K562 (cell line): ENCODE measurements at regions not wholly inside any gene's neighbourhood (a gene's known extent, or its start where the extent isn't known, plus 50 kb on each side); places are given as distances from the start of the nearest gene placed in this dataset.

Experiments used
- ATAC-seq: fragments of 200-7000 bp; cut with Tn5 transposase; 3 replicates; pipeline ENCODE4 v1.9.1; 2020; ENCODE audit warnings: moderate library complexity
- BruUV-seq: library from RNA; stranded (reverse); fragments of 400-500 nt; replicated peaks from 2 replicates; lab custom pipeline; 2021; lab: Mats Ljungman, UMichigan
- CTCF ChIA-PET: fragments of 300-600 bp; formaldehyde crosslinking; extraction: SDS; loops from one replicate; lab custom pipeline; 2021; ENCODE audit warnings: low intra/inter-chr PET ratio; lab: Yijun Ruan, JAX
- POLR2A ChIA-PET: fragments of 300-600, 350-650 bp; sonication (Branson Sonifier 250); formaldehyde crosslinking; extraction: SDS; loops from one replicate; lab custom pipeline; 2021; ENCODE audit warnings: antibody characterized with exemption, inconsistent platforms; lab: Yijun Ruan, JAX
- DNase-seq, 4 experiments: peaks; one replicate each; pipeline versions ENCODE4 v3.0.0 to v3.0.0-alpha.2; 2011 to 2018; ENCODE audit warnings: low spot score in 3 of 4, mixed read lengths in 3 of 4; ENCODE audit errors: extremely low read depth in 1 of 4
- FAIRE-seq: peaks from 2 replicates; lab custom pipeline; 2011; peaks lifted over from hg19 to GRCh38; lab: Jason Lieb, UNC
- H2AFZ ChIP-seq: 2 replicates; pipeline ENCODE4 v1.6.0; 2011; ENCODE audit warnings: low read depth, low read length, control low read depth, inconsistent platforms
- H3K27ac ChIP-seq: fragments of 200-600 bp; 3 replicates; pipeline ENCODE4 v1.8.0; 2011; ENCODE audit warnings: low read depth, mild to moderate bottlenecking, control low read depth, inconsistent platforms, low read length, moderate library complexity, mixed read lengths; ENCODE audit errors: extremely low read depth
- H3K27me3 ChIP-seq, 2 experiments: fragments of 300-600 bp in 1 of 2; 2 replicates in 1 of 2; 3 replicates in 1 of 2; pipeline versions ENCODE4 v1.6.0 to v1.8.0; 2011; ENCODE audit warnings: inconsistent platforms in 2 of 2, low read length in 2 of 2, mild to moderate bottlenecking in 1 of 2, mixed read lengths in 1 of 2, moderate library complexity in 1 of 2; ENCODE audit not compliant: control insufficient read depth in 2 of 2, insufficient read depth in 2 of 2
- H3K36me3 ChIP-seq: fragments of 300-600 bp; 3 replicates; pipeline ENCODE4 v1.8.0; 2011; ENCODE audit warnings: mild to moderate bottlenecking, low read length, inconsistent platforms; ENCODE audit not compliant: control insufficient read depth, insufficient read depth
- H3K4me1 ChIP-seq, 2 experiments: fragments of 200-600 bp in 1 of 2; replicated peaks in 1 of 2; 2 replicates in 1 of 2; 3 replicates in 1 of 2; pipeline versions ENCODE4 v1.5.1 to v1.8.0; 2011; ENCODE audit warnings: inconsistent platforms in 2 of 2, low read length in 2 of 2, mild to moderate bottlenecking in 1 of 2, mixed read lengths in 1 of 2, moderate library complexity in 1 of 2; ENCODE audit not compliant: control insufficient read depth in 2 of 2, insufficient read depth in 2 of 2
- H3K4me2 ChIP-seq: 2 replicates; pipeline ENCODE4 v1.6.1; 2011; ENCODE audit warnings: low read length, control low read depth, inconsistent platforms, mixed read lengths; ENCODE audit not compliant: insufficient read depth
- H3K4me3 ChIP-seq: fragments of 200-600 bp; sonication (generic), shearing (Covaris generic); 2 replicates; pipeline ENCODE4 v1.5.1; 2016; ENCODE audit warnings: control low read depth, inconsistent platforms
- H3K79me2 ChIP-seq: fragments of 200-600 bp; 3 replicates; pipeline ENCODE4 v1.8.0; 2011; ENCODE audit warnings: low read length, inconsistent platforms; ENCODE audit not compliant: control insufficient read depth, insufficient read depth
- H3K9ac ChIP-seq, 2 experiments: 2 replicates each; pipeline versions ENCODE4 v1.6.0 to v1.6.1; 2011; ENCODE audit warnings: low read depth in 2 of 2, low read length in 2 of 2, control low read depth in 1 of 2, inconsistent platforms in 1 of 2, mild to moderate bottlenecking in 1 of 2, mixed read lengths in 1 of 2; ENCODE audit not compliant: insufficient read depth in 1 of 2
- H3K9me1 ChIP-seq: one replicate; pipeline ENCODE4 v1.6.0; 2011; ENCODE audit warnings: inconsistent platforms, mild to moderate bottlenecking, low read length, moderate library complexity; ENCODE audit not compliant: control insufficient read depth, insufficient read depth
- H3K9me3 ChIP-seq: replicated peaks from 2 replicates; pipeline ENCODE4 v1.5.1; 2011; ENCODE audit warnings: low read depth, low read length, inconsistent platforms; ENCODE audit not compliant: control insufficient read depth, insufficient read depth
- H4K20me1 ChIP-seq: replicated peaks from 2 replicates; pipeline ENCODE4 v1.6.1; 2011; ENCODE audit warnings: low read length, inconsistent platforms, mixed read lengths; ENCODE audit not compliant: control insufficient read depth, insufficient read depth
- ARHGAP35 ChIP-seq: fragments of 450-650 bp; IDR thresholded peaks from 2 replicates; pipeline ENCODE4 v1.6.1; 2018; ENCODE audit not compliant: partially characterized antibody
- CGGBP1 ChIP-seq: fragments of 250-450 bp; sonication (Bioruptor Pico); IDR thresholded peaks from 2 replicates; pipeline ENCODE4 v1.9.0; 2021; ENCODE audit warnings: mild to moderate bottlenecking
- ETV1 ChIP-seq: fragments of 450-650 bp; conservative IDR thresholded peaks from 2 replicates; pipeline ENCODE4 v1.6.1; 2016; ENCODE audit warnings: missing genetic modification characterization, control low read depth, low read depth, missing compliant biosample characterization
- GATA2 ChIP-seq: sonication (generic); formaldehyde crosslinking; IDR thresholded peaks from 2 replicates; pipeline ENCODE4 v1.4.0; 2020; ENCODE audit warnings: mild to moderate bottlenecking, missing genetic modification reagents
- KLF1 ChIP-seq: fragments of 450-650 bp; IDR thresholded peaks from 2 replicates; pipeline ENCODE4 v1.6.1; 2016; ENCODE audit warnings: missing genetic modification characterization, missing compliant biosample characterization
- KLF10 ChIP-seq: fragments of 250-450 bp; sonication (Bioruptor Pico); IDR thresholded peaks from 2 replicates; pipeline ENCODE4 v1.6.1; 2021; ENCODE audit warnings: matching md5 sums
- MEIS2 ChIP-seq: fragments of 450-650 bp; IDR thresholded peaks from 2 replicates; pipeline ENCODE4 v1.6.1; 2014; ENCODE audit warnings: mild to moderate bottlenecking; ENCODE audit not compliant: partially characterized antibody
- MLX ChIP-seq, 2 experiments: fragments of 450-650 bp in 1 of 2; sonication (generic) in 1 of 2; formaldehyde crosslinking; conservative IDR thresholded peaks; 2 replicates each; pipeline versions ENCODE4 v1.4.0 to v1.8.1; 2020 to 2022; ENCODE audit warnings: mild to moderate bottlenecking in 1 of 2, missing genetic modification reagents in 1 of 2
- PURB ChIP-seq: sonication (generic); formaldehyde crosslinking; IDR thresholded peaks from 2 replicates; pipeline ENCODE4 v1.9.0; 2021; ENCODE audit warnings: low read depth, mild to moderate bottlenecking, missing genetic modification reagents
- SIX5 ChIP-seq, 2 experiments: IDR thresholded peaks; 2 replicates each; pipeline ENCODE4 v1.6.1; 2011; ENCODE audit warnings: low read length in 2 of 2, borderline replicate concordance in 1 of 2, low read depth in 1 of 2, mild to moderate bottlenecking in 1 of 2, moderate library complexity in 1 of 2; ENCODE audit not compliant: insufficient read depth in 1 of 2
- SNIP1 ChIP-seq: fragments of 450-650 bp; IDR thresholded peaks from 2 replicates; pipeline ENCODE4 v1.7.1; 2017; ENCODE audit warnings: low read depth, mild to moderate bottlenecking
- XRCC4 ChIP-seq: IDR thresholded peaks from one replicate; pipeline ENCODE4 v1.6.1; 2011; ENCODE audit not compliant: insufficient read depth, insufficient read length; ENCODE audit errors: extremely low read depth
- ZBTB12 ChIP-seq: fragments of 250-450 bp; sonication (Bioruptor Pico); IDR thresholded peaks from 2 replicates; pipeline ENCODE4 v1.4.0; 2020
- ZNF12 ChIP-seq: sonication (generic); formaldehyde crosslinking; IDR thresholded peaks from 2 replicates; pipeline ENCODE4 v1.4.0; 2020; ENCODE audit warnings: mild to moderate bottlenecking, missing genetic modification reagents
- ZNF121 ChIP-seq: sonication (generic); formaldehyde crosslinking; conservative IDR thresholded peaks from 2 replicates; pipeline ENCODE4 v1.8.0; 2022; ENCODE audit warnings: missing genetic modification reagents
- ZNF41 ChIP-seq: fragments of 250-450 bp; sonication (Bioruptor Pico); conservative IDR thresholded peaks from 2 replicates; pipeline ENCODE4 v1.4.0; 2020; ENCODE audit warnings: mild to moderate bottlenecking
- WGBS: fragments of 100-300 bp; shearing (Covaris generic); methylation state at CpG from one replicate; pipeline ENCODE4 v1.1.6; 2016; ENCODE audit warnings: low coverage, mixed read lengths; ENCODE audit not compliant: insufficient coverage; ENCODE audit errors: missing lambda C conversion rate; 5-methylcytosine and 5-hydroxymethylcytosine counted together
- in situ Hi-C: fragments of 300-500 bp; cut with MboI; formaldehyde crosslinking; loops from 4 replicates; pipeline ENCODE4 v1.15.0; 2018; ENCODE audit warnings: inconsistent platforms, mixed read lengths
- intact Hi-C: fragments of 100-400 bp; cut with micrococcal nuclease; formaldehyde crosslinking; loops from 2 replicates; pipeline ENCODE4 v1.14.2; 2022

- TF ChIP-seq MEIS2 (peak; percentile 55), ZNF121 (CRISPR knock-in tag) (no peak), ETV1 (tag) (no peak), SNIP1 (no peak)
Measured at GRCh38 chr7:21367081-21367480, 60.8 kb upstream of the SP4 start (continued).

- DNase-seq (no peak), ATAC-seq (no peak), FAIRE-seq (no peak)
- no peaks in the 10 kb centered on the region for H3K9me3 ChIP-seq
- no peaks in the 10 kb centered on the region for H3K4me1 ChIP-seq
- TF ChIP-seq GATA2 (CRISPR knock-in tag) = no peak
- TF ChIP-seq ZNF12 (CRISPR knock-in tag) = no peak
- no peak for TF ChIP-seq XRCC4
- TF ChIP-seq KLF10 = no peak
- TF ChIP-seq PURB (CRISPR knock-in tag) = no peak
- TF ChIP-seq ZNF41 (CRISPR knock-in tag) = no peak
- TF ChIP-seq SIX5 (IDR thresholded peaks at IDR 0.05; ENCODE audit: borderline replicate concordance in 1 of 2, insufficient read depth in 1 of 2, low read depth in 1 of 2, low read length in 2 of 2) = no peak
- no peak for TF ChIP-seq ZBTB12 (CRISPR knock-in tag)
- TF ChIP-seq ARHGAP35 = no peak
- no peak for TF ChIP-seq MLX (CRISPR knock-in tag; conservative IDR thresholded peaks at IDR 0.05)
- TF ChIP-seq CGGBP1 (CRISPR knock-in tag) = no peak
- TF ChIP-seq KLF1 (tag) = no peak
- no peak overlapping the region for H3K4me3 ChIP-seq
- H3K27me3 ChIP-seq = no peaks in the 10 kb centered on the region
- intact Hi-C loops (no loop called here), in situ Hi-C loops (no loop called here)
- H3K27ac ChIP-seq = no peak overlapping the region
- H4K20me1 ChIP-seq = no peaks in the 10 kb centered on the region
- no peaks in the 10 kb centered on the region for H3K9me1 ChIP-seq
- ChIA-PET CTCF (no interaction called here), POLR2A (no interaction called here)
- no peak overlapping the region for H3K9ac ChIP-seq
- H3K36me3 ChIP-seq = no peaks in the 10 kb centered on the region
- 35% methylated on average over 10 of the region's 10 CpGs for WGBS
- no peak overlapping the region for H3K4me2 ChIP-seq
- H3K79me2 ChIP-seq = no peaks in the 10 kb centered on the region
- BruUV-seq = no TSS peak
- no peak overlapping the region for H2AFZ ChIP-seq
Measured at GRCh38 chr7:21367537-21367936, 60.3 kb upstream of the SP4 start.
